ENCODE measurements at regions not wholly inside any gene's neighbourhood (a gene's known extent, or its start where the extent isn't known, plus 50 kb on each side); places are given as distances from the start of the nearest gene placed in this dataset.
A peak's percentile ranks its signal among the peaks of the same experiment; 100 is the strongest.

DNA sequence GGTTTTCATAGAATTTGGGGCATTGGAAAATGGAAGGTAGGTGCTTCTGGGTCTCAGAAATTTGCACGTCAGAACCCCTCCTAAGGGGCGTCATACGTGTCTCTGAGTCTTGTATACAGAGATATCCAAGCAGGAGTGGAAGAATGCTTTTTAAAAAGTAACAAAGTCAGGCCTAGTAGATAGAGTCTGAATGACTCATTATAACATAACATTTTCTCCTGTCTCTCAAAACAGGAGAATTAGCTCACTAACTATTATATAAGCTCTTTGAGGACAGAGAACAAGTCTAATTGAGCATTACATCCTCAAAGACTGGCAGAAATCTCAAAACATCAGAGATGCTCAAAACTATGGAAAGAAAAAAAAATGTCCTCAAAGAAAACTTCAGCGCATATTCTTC, 86.1 kb upstream of the CCL2 start:
- H3K27ac ChIP-seq = no peak overlapping the region
- WGBS, 10 experiments = 48 to 89% (median 71%) methylated on average over 1 to 4 of the region's 4 CpGs; no CpG with 5 or more reads in 1 of the 10 experiments
- H3K4me1 ChIP-seq (replicated peaks in 1 of 2) = peaks cover 0 to 4% of the 10 kb centered on the region in 2 donors
- no peak overlapping the region for H3K4me3 ChIP-seq
- in situ Hi-C loops (cut with MboI; ENCODE audit: low pct_unique_long_range_greater_than_20kb in 2 of 9, low sequenced_read_pairs in 9 of 9, unreplicated experiment in 9 of 9) = loop anchor here in 6 of 9 experiments (10.0 to 25.0 kb wide), 2 partner anchors 382 to 384 kb away; no protein-coding TSS in a partner anchor
- ATAC-seq (replicated peaks in 6 of 8) = no peak

DNA sequence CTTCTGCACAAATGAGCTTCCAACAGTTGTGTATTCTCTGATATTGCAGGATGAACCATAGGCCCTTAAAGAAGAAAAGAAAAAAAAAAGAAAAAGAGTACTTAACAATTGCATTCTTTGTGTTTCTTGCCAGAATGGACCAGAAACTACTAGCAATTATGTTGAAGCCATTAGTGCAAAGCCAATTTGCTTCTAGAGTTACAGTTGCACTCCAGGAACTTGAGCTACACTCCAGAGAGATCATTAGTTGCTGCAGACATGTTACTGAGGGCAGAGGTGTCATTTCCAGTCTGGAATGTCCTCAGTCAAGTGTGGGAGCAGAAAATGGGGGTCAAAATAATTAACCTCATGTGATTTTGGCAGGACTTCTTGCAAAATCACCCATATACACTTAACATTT, 85.6 kb upstream of the CCL2 start:
- Histone ChIP-seq H3K4me3 (no peak overlapping the region), H3K27ac (no peak overlapping the region), H3K4me1 (replicated peaks in 1 of 2) (peaks cover 0 to 4% of the 10 kb centered on the region in 2 donors)
- ATAC-seq (replicated peaks in 6 of 8) = no peak
- in situ Hi-C loops (cut with MboI; ENCODE audit: low pct_unique_long_range_greater_than_20kb in 2 of 9, low sequenced_read_pairs in 9 of 9, unreplicated experiment in 9 of 9) = loop anchor here in 6 of 9 experiments (10.0 to 25.0 kb wide), 2 partner anchors 382 to 385 kb away; no protein-coding TSS in a partner anchor

DNA sequence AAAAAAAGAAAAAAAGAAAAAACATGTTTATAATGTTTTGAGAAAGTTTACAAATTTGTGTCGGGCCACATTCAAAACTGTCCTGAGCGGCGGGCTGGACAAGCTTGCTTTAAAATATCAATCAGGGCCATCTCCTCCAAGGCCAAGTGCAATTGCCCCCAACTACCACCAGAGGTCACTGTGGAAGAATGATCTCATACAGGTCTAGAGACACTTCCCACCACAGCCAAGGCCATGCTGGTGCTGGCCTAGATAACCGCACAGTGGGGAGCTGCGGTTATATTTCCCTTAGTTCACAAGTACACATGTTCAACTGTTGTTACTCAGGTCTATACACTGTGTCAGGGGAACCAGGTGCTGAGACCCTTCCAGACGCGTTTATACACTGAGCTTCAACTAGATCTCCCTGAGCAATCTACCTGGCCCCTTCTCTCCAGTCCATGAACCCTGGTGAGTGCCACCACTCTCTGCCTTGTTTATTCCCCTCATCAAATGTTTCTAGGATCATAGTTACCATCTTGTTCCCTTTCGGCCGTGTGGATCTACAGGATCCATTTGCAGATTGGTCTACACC, 83.8 kb upstream of the CCL2 start:
- ATAC-seq (replicated peaks in 6 of 8) = peak in 1 of 8 experiments; percentile 32
- 49 to 83% (median 66%) methylated on average over 2 to 8 of the region's 9 CpGs; no CpG with 5 or more reads in 2 of the 10 experiments for WGBS, 10 experiments
- Histone ChIP-seq H3K4me3 (no peak overlapping the region), H3K4me1 (replicated peaks in 1 of 2) (peaks cover 0 to 4% of the 10 kb centered on the region in 2 donors), H3K27ac (no peak overlapping the region)
- in situ Hi-C loops (cut with MboI; ENCODE audit: low pct_unique_long_range_greater_than_20kb in 2 of 9, low sequenced_read_pairs in 9 of 9, unreplicated experiment in 9 of 9) = loop anchor here in 5 of 9 experiments (25.0 kb wide), 1 partner anchor 384 kb away; no protein-coding TSS in a partner anchor

DNA sequence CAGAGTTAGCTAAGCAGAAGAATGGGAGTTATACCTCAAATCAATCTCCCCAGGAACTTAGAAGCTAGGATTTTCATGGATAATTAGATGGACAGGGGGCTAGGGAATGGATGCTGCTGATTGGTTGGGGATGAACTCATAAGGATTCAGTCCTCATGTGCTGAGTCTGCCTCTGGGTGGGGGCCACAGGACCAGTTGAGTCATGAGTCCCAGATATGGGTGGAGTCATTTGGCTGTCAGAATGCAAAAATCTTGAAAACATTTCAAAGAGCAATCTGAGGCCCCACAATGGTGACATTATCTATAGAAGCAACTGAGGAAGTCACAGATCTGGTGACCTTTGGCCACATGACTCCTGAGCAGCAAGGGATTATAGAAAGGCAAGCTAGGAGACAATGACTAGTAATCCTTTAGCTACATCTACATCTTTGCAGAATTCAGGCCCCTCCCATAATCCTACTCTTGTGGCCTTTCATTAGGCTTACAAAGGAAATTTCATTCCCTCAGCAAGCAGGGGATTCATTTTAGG, 82.6 kb upstream of the CCL2 start:
- Histone ChIP-seq H3K4me1 (replicated peaks in 1 of 2) (peaks cover 0 to 4% of the 10 kb centered on the region in 2 donors), H3K27ac (no peak overlapping the region), H3K4me3 (no peak overlapping the region)
- peak in 2 of 8 experiments; percentile 53 to 59 for ATAC-seq (replicated peaks in 6 of 8)
- in situ Hi-C loops (cut with MboI; ENCODE audit: low pct_unique_long_range_greater_than_20kb in 2 of 9, low sequenced_read_pairs in 9 of 9, unreplicated experiment in 9 of 9) = loop anchor here in 5 of 9 experiments (25.0 kb wide), 1 partner anchor 385 kb away; no protein-coding TSS in a partner anchor

DNA sequence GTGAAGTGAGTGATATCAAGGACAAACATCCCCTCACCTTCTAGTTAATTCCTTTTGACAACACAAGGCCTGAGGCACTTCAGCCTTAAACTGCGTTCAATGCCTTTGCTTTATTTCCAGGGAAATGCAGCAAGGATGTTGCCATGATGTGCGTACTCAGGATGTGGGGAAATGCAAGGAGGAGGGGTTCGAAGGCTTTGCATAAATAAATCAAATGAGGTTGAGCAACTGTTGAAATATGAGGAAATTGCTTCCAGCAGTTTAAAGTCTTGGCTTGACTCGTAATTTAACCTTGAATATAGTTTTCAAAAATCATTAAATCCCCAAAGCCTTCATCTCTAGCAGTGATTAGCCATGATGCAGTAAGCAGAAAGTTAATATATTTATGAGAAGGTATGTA, 81.8 kb upstream of the CCL2 start:
- Histone ChIP-seq H3K27ac (no peak overlapping the region), H3K4me1 (replicated peaks in 1 of 2) (peaks cover 0 to 4% of the 10 kb centered on the region in 2 donors), H3K4me3 (no peak overlapping the region)
- ATAC-seq (replicated peaks in 6 of 8) = peak in 3 of 8 experiments; percentile 63 to 81 (median 77)
- in situ Hi-C loops (cut with MboI; ENCODE audit: low pct_unique_long_range_greater_than_20kb in 2 of 9, low sequenced_read_pairs in 9 of 9, unreplicated experiment in 9 of 9) = loop anchor here in 5 of 9 experiments (25.0 kb wide), 1 partner anchor 386 kb away; no protein-coding TSS in a partner anchor
- WGBS, 10 experiments = 0 to 83% (median 60%) methylated on average over 1 to 4 of the region's 4 CpGs; no CpG with 5 or more reads in 1 of the 10 experiments

DNA sequence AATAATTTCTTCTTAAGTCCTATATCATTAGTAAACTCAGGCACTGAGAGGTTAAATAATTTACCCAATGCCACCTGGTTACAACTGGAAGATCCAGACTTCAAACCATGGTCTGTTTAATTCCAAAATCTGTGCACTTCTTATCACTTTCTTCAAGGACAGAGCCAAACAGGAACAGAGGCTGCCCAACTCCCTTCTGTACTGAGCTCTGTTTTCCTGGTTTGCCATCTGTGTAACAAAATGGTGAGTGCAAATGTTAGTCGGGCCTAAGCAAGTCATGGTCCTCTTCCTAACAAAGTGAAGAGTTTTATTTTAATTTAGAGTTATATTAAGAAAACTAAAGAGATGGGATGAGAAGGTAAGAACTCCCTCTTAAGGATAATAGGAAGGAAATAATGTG, 80.6 kb upstream of the CCL2 start:
- no peak for ATAC-seq (replicated peaks in 6 of 8)
- WGBS, 10 experiments = 17 to 100% (median 86%) methylated on average over 1 of the region's 1 CpG; no CpG with 5 or more reads in 5 of the 10 experiments
- no peak overlapping the region for H3K27ac ChIP-seq
- in situ Hi-C loops (cut with MboI; ENCODE audit: low pct_unique_long_range_greater_than_20kb in 2 of 9, low sequenced_read_pairs in 9 of 9, unreplicated experiment in 9 of 9) = loop anchor here in 5 of 9 experiments (25.0 kb wide), 1 partner anchor 387 kb away; no protein-coding TSS in a partner anchor
- H3K4me1 ChIP-seq (replicated peaks in 1 of 2) = no peaks in the 10 kb centered on the region
- no peak overlapping the region for H3K4me3 ChIP-seq

DNA sequence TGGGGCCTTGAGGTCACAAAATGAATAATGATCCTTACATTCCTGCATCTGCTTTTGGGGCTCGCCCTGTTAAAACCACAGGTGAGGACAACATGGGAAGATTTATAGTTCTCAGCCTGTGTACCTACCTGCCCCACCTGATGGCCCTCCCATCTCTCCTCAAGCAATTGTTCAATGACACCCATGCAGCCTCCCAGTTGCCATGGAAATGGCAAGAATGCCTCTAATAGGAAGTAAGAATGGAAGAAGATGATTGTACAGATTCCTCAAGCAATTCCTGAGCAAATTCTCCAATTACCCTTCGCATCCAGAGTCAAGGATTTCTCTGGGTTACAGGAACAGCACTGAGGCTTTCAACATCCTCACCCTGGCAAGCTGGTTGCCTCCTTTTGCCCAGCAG, 78.6 kb upstream of the CCL2 start:
- no peak for ATAC-seq (replicated peaks in 6 of 8)
- Histone ChIP-seq H3K4me1 (replicated peaks in 1 of 2) (no peaks in the 10 kb centered on the region), H3K4me3 (no peak overlapping the region), H3K27ac (no peak overlapping the region)
- WGBS, 10 experiments = 50 to 100% (median 82%) methylated on average over 1 to 2 of the region's 2 CpGs; no CpG with 5 or more reads in 3 of the 10 experiments
- in situ Hi-C loops (cut with MboI; ENCODE audit: low pct_unique_long_range_greater_than_20kb in 2 of 9, low sequenced_read_pairs in 9 of 9, unreplicated experiment in 9 of 9) = loop anchor here in 1 of 9 experiments (25.0 kb wide), 1 partner anchor 186 kb away; the partner anchor contains the start of genes CCL1 and CCL13

DNA sequence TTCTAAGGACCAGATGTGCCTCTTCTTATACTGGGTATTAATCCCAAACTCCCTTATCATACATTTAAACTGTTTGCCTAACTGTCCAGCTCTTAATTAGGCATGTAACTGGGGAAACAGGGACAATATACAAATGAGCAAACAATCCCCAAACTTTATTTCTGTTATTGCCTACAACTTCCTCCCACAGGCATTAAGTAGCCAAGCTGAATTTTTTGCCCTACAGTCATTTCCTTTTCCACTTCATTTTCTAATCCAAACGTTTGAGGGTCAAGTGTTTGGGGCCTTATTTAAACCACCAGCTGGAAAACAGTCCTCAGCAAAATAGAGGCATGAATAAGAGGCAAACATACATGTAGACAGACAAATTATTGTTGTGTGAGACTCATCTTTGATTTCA, 77.4 kb upstream of the CCL2 start:
- H3K4me3 ChIP-seq = no peak overlapping the region
- H3K27ac ChIP-seq = no peak overlapping the region
- H3K4me1 ChIP-seq (replicated peaks in 1 of 2) = no peaks in the 10 kb centered on the region
- no peak for ATAC-seq (replicated peaks in 6 of 8)
- in situ Hi-C loops (cut with MboI; ENCODE audit: low pct_unique_long_range_greater_than_20kb in 2 of 9, low sequenced_read_pairs in 9 of 9, unreplicated experiment in 9 of 9) = loop anchor here in 1 of 9 experiments (25.0 kb wide), 1 partner anchor 185 kb away; the partner anchor contains the start of genes CCL1 and CCL13
- 0 to 11% (median 0%) methylated on average over 1 of the region's 1 CpG; no CpG with 5 or more reads in 4 of the 10 experiments for whole genome bisulfite sequencing, 10 experiments

DNA sequence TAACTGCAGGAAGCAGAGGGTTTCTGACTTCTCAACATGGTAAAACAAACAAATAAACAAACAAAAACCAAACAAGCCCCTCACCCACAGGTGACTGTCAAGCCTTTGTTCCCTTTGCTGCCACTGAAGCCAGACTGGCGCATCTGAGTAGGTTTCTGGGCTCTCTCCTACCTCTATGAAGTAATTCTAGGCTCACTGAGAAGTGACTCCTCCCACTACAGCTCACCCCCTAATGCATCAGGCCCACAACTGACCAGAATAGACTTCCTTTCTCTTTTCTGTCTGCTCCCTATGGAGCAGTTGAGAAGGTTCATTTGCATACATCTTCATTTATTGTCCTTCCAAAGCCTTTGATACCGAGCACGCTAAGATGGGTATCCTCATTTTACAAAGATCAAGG, 77.0 kb upstream of the CCL2 start:
- WGBS, 10 experiments = 0 to 89% (median 29%) methylated on average over 1 to 3 of the region's 3 CpGs; no CpG with 5 or more reads in 2 of the 10 experiments
- H3K27ac ChIP-seq = no peak overlapping the region
- in situ Hi-C loops (cut with MboI; ENCODE audit: low pct_unique_long_range_greater_than_20kb in 2 of 9, low sequenced_read_pairs in 9 of 9, unreplicated experiment in 9 of 9) = loop anchor here in 1 of 9 experiments (25.0 kb wide), 1 partner anchor 184 kb away; the partner anchor contains the start of genes CCL1 and CCL13
- H3K4me1 ChIP-seq (replicated peaks in 1 of 2) = no peaks in the 10 kb centered on the region
- H3K4me3 ChIP-seq = no peak overlapping the region
- no peak for ATAC-seq (replicated peaks in 6 of 8)

DNA sequence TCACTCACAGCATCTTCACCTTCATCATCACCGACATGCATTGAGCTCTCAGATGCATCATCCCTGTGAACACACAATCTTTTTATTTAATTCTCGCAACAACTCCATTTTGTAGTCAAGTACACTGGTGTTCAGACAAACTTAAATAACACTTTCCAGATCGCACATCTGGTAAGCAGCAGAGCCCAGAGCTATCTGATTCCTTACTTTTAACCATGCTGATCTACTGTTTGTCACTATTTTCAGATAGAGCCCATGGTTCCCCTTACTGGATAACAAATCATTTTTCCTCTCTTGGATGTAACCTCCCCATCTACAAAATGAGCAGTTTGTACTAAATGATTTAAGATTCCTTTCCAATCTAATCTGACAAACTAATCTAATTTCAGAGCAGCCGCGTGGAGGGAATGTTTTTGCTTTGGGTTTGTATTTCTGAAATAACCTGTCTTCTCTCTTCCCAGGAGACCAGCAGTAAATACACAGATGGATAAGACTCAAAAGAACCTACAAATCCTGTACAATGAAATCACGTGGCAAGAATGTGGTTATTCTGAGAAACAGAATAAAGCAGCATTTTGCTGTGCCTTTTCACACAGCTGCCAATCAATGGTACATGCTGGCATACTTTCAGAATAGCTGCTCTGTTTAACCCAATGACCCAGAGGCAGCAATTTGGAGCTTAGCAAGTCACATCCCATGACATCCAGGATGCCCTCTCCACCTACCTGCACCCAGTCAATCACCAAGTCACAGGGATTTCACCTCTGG, 72.9 kb upstream of the CCL2 start:
- Histone ChIP-seq H3K4me1 (replicated peaks in 1 of 2) (no peaks in the 10 kb centered on the region), H3K27ac (no peak overlapping the region), H3K4me3 (no peak overlapping the region)
- WGBS, 10 experiments = 0 to 93% (median 40%) methylated on average over 1 to 6 of the region's 6 CpGs; no CpG with 5 or more reads in 1 of the 10 experiments
- peak in 4 of 8 experiments; percentile 11 to 39 (median 18) for ATAC-seq (replicated peaks in 6 of 8)
- in situ Hi-C loops (cut with MboI; ENCODE audit: low pct_unique_long_range_greater_than_20kb in 2 of 9, low sequenced_read_pairs in 9 of 9, unreplicated experiment in 9 of 9) = loop anchor here in 1 of 9 experiments (25.0 kb wide), 1 partner anchor 180 kb away; the partner anchor contains the start of genes CCL1 and CCL13

DNA sequence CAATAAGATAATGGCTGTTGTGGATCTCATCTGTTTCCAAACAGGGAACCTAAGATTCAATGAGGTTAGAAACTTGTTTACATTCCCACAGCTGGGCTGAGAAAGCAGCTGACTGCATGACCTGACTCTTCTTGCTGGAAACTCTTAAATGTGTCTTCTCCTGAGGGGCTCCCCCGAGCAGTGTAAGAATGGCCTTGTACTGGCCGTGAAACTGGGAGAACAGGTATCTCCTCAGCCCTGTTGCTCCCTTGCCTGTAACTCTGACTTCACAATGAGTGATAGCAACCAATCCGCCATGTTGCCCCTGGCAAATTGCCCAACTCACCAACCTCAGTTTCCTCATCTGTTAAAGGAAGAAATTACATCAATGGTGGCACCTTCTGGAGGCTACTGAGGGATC, 59.1 kb upstream of the CCL2 start:
- Histone ChIP-seq H3K27ac (no peak overlapping the region), H3K4me3 (no peak overlapping the region), H3K4me1 (replicated peaks in 1 of 2) (no peaks in the 10 kb centered on the region)
- 40 to 100% (median 64%) methylated on average over 1 to 3 of the region's 3 CpGs; no CpG with 5 or more reads in 2 of the 10 experiments for WGBS, 10 experiments
- in situ Hi-C loops (cut with MboI; ENCODE audit: low pct_unique_long_range_greater_than_20kb in 2 of 9, low sequenced_read_pairs in 9 of 9, unreplicated experiment in 9 of 9) = loop anchor here in 3 of 9 experiments (10.0 to 25.0 kb wide), 2 partner anchors 166 to 169 kb away; partner anchors contain the start of genes CCL1 (in 3 of the 3) and CCL13 (in 1 of the 3)
- ATAC-seq (replicated peaks in 6 of 8) = no peak

DNA sequence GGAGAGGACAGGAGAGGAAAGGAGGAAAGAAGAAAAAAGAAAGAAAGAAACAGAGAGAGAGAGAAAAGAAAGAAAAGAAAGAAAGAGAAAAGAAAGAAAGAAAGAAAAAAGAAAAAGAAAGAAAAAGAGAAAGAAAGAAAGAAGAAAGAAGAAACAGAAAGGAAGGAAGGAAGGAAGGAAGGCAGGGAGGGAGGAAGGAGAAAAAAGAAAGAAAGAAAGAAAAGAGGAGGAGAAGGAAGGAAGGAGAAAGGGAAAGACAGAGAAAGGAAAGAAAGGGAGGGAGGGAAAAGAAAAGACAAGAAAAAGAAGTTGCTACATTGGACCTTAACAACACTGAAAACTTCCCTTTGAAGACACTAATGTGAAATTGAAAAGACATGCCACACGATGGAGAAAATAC, 56.6 kb upstream of the CCL2 start:
- Histone ChIP-seq H3K4me3 (no peak overlapping the region), H3K4me1 (replicated peaks in 1 of 2) (no peaks in the 10 kb centered on the region), H3K27ac (no peak overlapping the region)
- WGBS, 10 experiments = 0 to 88% (median 41%) methylated on average over 1 of the region's 1 CpG
- in situ Hi-C loops (cut with MboI; ENCODE audit: low pct_unique_long_range_greater_than_20kb in 2 of 9, low sequenced_read_pairs in 9 of 9, unreplicated experiment in 9 of 9) = loop anchor here in 3 of 9 experiments (10.0 to 25.0 kb wide), 2 partner anchors 164 to 166 kb away; partner anchors contain the start of genes CCL1 (in 3 of the 3) and CCL13 (in 1 of the 3)
- ATAC-seq (replicated peaks in 6 of 8) = no peak
